Common myeloid progenitor, CD34-positive (primary cell): ENCODE measurements at regions not wholly inside any gene's neighbourhood (a gene's known extent, or its start where the extent isn't known, plus 50 kb on each side); places are given as distances from the start of the nearest gene placed in this dataset.

ENCODE experiments used
- CTCF ChIA-PET: fragments of 350-600 bp; sonication (Branson Sonifier 250); formaldehyde crosslinking; loops from one replicate; lab custom pipeline; 2021; ENCODE audit warnings: antibody characterized with exemption; lab: Charles Lee
- POLR2A ChIA-PET: fragments of 350-600 bp; sonication (Branson Sonifier 250); formaldehyde crosslinking; loops from one replicate; lab custom pipeline; 2021; ENCODE audit warnings: antibody characterized with exemption; lab: Charles Lee
- DNase-seq, 3 donors: peaks; one replicate each; pipeline versions ENCODE4 v3.0.0 to v3.0.0-alpha.2; 2013
- H3K27ac ChIP-seq, 2 experiments: 1 replicate in 1 of 2; 2 replicates in 1 of 2; pipeline ENCODE4 v1.7.0; 2013; ENCODE audit warnings: inconsistent platforms in 2 of 2, low read length in 2 of 2, mild to moderate bottlenecking in 2 of 2, low read depth in 1 of 2, moderate library complexity in 1 of 2; ENCODE audit not compliant: severe bottlenecking in 2 of 2, insufficient read depth in 1 of 2, poor library complexity in 1 of 2
- H3K27me3 ChIP-seq, 5 experiments: replicated peaks in 2 of 5; 1 replicate in 3 of 5; 2 replicates in 2 of 5; pipeline versions ENCODE4 v1.6.1 to v1.7.0; 2013; ENCODE audit warnings: low read length in 4 of 5, mild to moderate bottlenecking in 2 of 5, moderate library complexity in 2 of 5, inconsistent platforms in 1 of 5; ENCODE audit not compliant: insufficient read depth in 5 of 5, control insufficient read depth in 4 of 5
- H3K36me3 ChIP-seq, 4 experiments: 1 replicate in 2 of 4; 2 replicates in 2 of 4; pipeline versions ENCODE4 v1.6.1 to v1.7.0; 2013; ENCODE audit warnings: low read length in 3 of 4, control low read depth in 1 of 4, mild to moderate bottlenecking in 1 of 4; ENCODE audit not compliant: control insufficient read depth in 4 of 4, insufficient read depth in 4 of 4
- H3K4me1 ChIP-seq, 4 experiments: 1 replicate in 3 of 4; 2 replicates in 1 of 4; pipeline versions ENCODE4 v1.6.1 to v1.7.1; 2013; ENCODE audit warnings: low read length in 3 of 4, mild to moderate bottlenecking in 3 of 4, control low read depth in 1 of 4, inconsistent platforms in 1 of 4, moderate library complexity in 1 of 4; ENCODE audit not compliant: control insufficient read depth in 4 of 4, insufficient read depth in 4 of 4; ENCODE audit errors: control extremely low read depth in 1 of 4
- H3K4me3 ChIP-seq, 7 experiments: 1 replicate in 4 of 7; 2 replicates in 3 of 7; pipeline versions ENCODE4 v1.5.1 to v1.7.0; 2013; ENCODE audit warnings: mild to moderate bottlenecking in 7 of 7, low read length in 6 of 7, moderate library complexity in 6 of 7, inconsistent platforms in 2 of 7, low read depth in 2 of 7, control low read depth in 1 of 7; ENCODE audit not compliant: insufficient read depth in 4 of 7, control insufficient read depth in 1 of 7; ENCODE audit errors: extremely low read depth in 1 of 7
- H3K9me3 ChIP-seq, 5 experiments: 1 replicate in 4 of 5; 2 replicates in 1 of 5; pipeline versions ENCODE4 v1.6.1 to v1.7.1; 2013; ENCODE audit warnings: low read length in 4 of 5, mild to moderate bottlenecking in 2 of 5, inconsistent platforms in 1 of 5, low read depth in 1 of 5, moderate library complexity in 1 of 5; ENCODE audit not compliant: control insufficient read depth in 4 of 5, insufficient read depth in 2 of 5; ENCODE audit errors: control extremely low read depth in 1 of 5
- WGBS: methylation state at CpG from one replicate; pipeline ENCODE4 v1.1.5; 2013; ENCODE audit not compliant: insufficient coverage; 5-methylcytosine and 5-hydroxymethylcytosine counted together

DNA sequence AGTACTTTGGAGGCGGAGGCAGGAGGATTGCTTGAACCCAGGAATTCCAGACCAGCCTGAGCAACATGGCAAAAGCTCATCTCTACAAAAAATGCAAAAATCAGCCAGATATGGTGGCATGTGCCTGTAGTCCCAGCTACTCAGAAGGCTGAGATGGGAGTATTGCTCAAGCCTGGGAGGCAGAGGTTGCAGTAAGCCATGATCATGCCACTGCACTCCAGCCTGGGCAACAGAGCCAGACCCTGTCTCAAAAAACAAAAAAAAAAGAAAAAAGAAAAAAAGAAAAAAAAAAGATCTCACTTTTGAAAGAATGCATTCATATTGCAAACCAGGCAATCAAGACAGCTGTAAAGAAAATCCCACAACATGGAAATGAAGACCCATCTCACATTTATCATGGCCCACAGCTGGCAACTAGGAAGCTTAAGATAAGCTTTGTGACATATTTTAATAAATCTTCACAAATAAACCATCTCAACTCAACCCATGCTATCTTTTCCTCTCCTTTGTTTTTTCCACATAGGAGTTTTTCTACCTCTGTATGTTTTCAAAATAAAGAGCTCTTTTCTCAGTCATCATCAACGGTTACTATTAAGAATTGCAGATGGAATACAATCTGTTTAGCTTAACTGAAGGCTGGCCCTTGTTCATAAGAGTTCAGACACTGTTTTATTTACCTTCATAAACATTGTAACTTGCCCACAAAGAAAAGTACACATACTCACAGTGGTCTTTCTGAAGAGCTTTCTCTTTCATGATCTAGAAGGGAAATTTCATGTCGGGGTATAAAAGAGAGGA, 137.0 kb downstream of the MREG start:
- Histone ChIP-seq H3K4me3 (no peak overlapping the region), H3K27me3 (no peaks in the 10 kb centered on the region), H3K36me3 (no peaks in the 10 kb centered on the region), H3K9me3 (peaks cover 0 to 9% (median 2%) of the 10 kb centered on the region in 5 experiments), H3K27ac (no peak overlapping the region), H3K4me1 (peaks cover 0 to 7% (median 0%) of the 10 kb centered on the region in 4 experiments)
- ChIA-PET CTCF (interaction anchor here (1.3 kb wide), 1 partner anchor 15 kb away, joined by 4 read pairs; no protein-coding TSS in a partner anchor), POLR2A (no interaction called here)
- whole genome bisulfite sequencing, result 100% methylated on average over 2 of the region's 3 CpGs
- DNase-seq, result no peak

GRCh38 chr2:215874418-215874817, 138.9 kb downstream of the MREG start:
- no peaks in the 10 kb centered on the region for H3K4me1 ChIP-seq
- no peak overlapping the region for H3K4me3 ChIP-seq
- no peak for DNase-seq
- no peaks in the 10 kb centered on the region for H3K36me3 ChIP-seq
- no peak overlapping the region for H3K27ac ChIP-seq
- POLR2A ChIA-PET, result no interaction called here
- CTCF ChIA-PET, result interaction anchor here (0.6 kb wide), 1 partner anchor 1784 kb away, joined by 3 read pairs; no protein-coding TSS in a partner anchor
- H3K27me3 ChIP-seq, result no peaks in the 10 kb centered on the region
- H3K9me3 ChIP-seq, result peaks cover 0 to 9% (median 2%) of the 10 kb centered on the region in 5 experiments
- no CpG with 5 or more reads among the region's 2 CpGs for WGBS

DNA sequence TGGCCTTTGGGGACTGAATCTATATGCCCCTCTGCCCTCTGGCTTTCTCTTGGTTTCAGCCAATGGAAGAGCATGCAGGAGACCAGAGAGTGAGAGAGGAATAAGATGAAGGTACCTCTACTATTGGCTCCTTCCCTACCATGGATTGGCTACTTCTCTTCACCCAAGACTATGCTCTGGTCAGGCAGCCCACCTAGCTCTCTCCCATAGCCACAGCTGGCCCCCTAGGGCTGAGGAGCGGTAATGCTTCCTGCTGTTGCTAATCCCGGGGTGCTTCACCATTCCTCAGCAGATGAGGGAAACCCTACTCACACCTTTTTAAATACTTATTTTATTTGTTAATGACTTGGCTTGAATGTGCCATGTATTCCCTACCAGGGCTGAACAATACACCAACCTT, 142.4 kb downstream of the MREG start:
- ChIA-PET CTCF (interaction anchor here (1.7 kb wide), 1 partner anchor 9 kb away, joined by 5 read pairs; no protein-coding TSS in a partner anchor), POLR2A (no interaction called here)
- 100% methylated on average over 1 of the region's 2 CpGs for WGBS
- Histone ChIP-seq H3K27ac (no peak overlapping the region), H3K4me3 (no peak overlapping the region), H3K4me1 (no peaks in the 10 kb centered on the region), H3K36me3 (no peaks in the 10 kb centered on the region), H3K27me3 (no peaks in the 10 kb centered on the region), H3K9me3 (peaks cover 0 to 2% (median 0%) of the 10 kb centered on the region in 5 experiments)
- DNase-seq, result no peak

- POLR2A ChIA-PET, result no interaction called here
- DNase-seq, result no peak
- H3K4me1 ChIP-seq, result no peaks in the 10 kb centered on the region
- H3K27me3 ChIP-seq, result no peaks in the 10 kb centered on the region
- no peak overlapping the region for H3K27ac ChIP-seq
- H3K9me3 ChIP-seq, result peaks cover 0 to 2% (median 0%) of the 10 kb centered on the region in 5 experiments
- WGBS, result 100% methylated on average over 2 of the region's 3 CpGs
- CTCF ChIA-PET, result no interaction called here
- no peak overlapping the region for H3K4me3 ChIP-seq
- no peaks in the 10 kb centered on the region for H3K36me3 ChIP-seq
Observed at GRCh38 chr2:215870088-215870490, 143.3 kb downstream of the MREG start.

DNA sequence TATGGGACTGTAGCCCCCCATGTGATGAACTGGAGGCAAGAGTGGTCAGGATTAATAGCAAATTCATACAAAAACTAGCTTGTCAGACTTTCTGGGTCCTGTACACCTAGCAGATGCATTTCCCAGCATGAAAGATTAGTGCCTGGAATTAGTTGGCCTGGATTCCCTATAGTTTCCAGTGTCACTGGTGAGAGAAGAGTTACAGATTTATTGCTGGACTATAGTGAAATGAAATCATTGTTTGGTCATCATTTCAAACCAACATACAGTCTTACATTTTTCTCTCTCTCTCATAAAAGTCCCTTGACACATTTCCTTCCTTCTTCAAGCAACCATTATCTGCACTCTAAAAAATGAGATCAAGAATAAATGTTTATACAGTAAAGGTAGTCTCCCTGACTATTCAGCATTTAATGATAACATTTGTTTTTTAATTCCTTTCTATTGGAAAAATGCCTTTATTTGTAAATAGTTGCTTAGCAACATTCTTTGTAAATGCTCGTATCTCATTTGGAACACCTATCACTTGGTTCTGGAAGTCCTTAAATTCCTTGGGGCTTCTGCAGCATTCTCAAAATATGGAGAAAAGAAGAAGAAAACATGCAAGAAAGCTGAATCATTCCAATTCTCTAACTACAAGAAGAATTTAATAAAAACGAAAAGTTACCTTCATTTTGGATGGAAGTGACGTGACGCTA, 144.4 kb downstream of the MREG start:
- Histone ChIP-seq H3K27ac (no peak overlapping the region), H3K36me3 (no peaks in the 10 kb centered on the region), H3K4me3 (no peak overlapping the region), H3K9me3 (peaks cover 0 to 2% (median 0%) of the 10 kb centered on the region in 5 experiments), H3K4me1 (no peaks in the 10 kb centered on the region), H3K27me3 (no peaks in the 10 kb centered on the region)
- 92% methylated on average over 2 of the region's 4 CpGs for WGBS
- POLR2A ChIA-PET, result no interaction called here
- DNase-seq, result no peak
- CTCF ChIA-PET, result no interaction called here

GRCh38 chr2:215866606-215867005, 146.7 kb downstream of the MREG start:
- 85% methylated on average over 2 of the region's 2 CpGs for WGBS
- POLR2A ChIA-PET, result no interaction called here
- peaks cover 0 to 2% (median 0%) of the 10 kb centered on the region in 5 experiments for H3K9me3 ChIP-seq
- H3K4me3 ChIP-seq, result no peak overlapping the region
- CTCF ChIA-PET, result no interaction called here
- H3K27ac ChIP-seq, result no peak overlapping the region
- H3K4me1 ChIP-seq, result no peaks in the 10 kb centered on the region
- no peak for DNase-seq
- no peaks in the 10 kb centered on the region for H3K36me3 ChIP-seq
- H3K27me3 ChIP-seq, result no peaks in the 10 kb centered on the region

DNA sequence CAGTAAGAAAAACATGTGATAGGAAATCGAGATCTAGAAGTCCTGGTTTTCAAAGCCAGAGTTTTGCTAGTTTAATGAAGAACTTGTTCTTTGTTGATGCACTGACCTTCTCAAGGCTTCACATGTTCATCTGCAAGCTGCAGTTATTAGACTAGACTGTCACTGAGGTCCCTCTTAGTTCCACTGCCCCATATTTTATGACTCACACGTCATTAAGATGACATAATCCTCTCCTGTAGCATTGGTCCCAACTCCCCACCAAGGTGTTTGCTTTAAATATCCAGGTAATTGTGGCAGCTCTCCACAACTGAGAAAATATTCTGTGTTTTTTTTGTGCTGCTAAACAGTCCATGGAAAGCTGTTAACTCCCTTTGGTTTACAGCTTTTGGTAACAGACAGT, 149.7 kb downstream of the MREG start:
- no peak for DNase-seq
- ChIA-PET POLR2A (no interaction called here), CTCF (no interaction called here)
- no CpG with 5 or more reads among the region's 2 CpGs for WGBS
- H3K27ac ChIP-seq, result no peak overlapping the region
- no peaks in the 10 kb centered on the region for H3K4me1 ChIP-seq
- H3K4me3 ChIP-seq, result no peak overlapping the region
- no peaks in the 10 kb centered on the region for H3K36me3 ChIP-seq
- H3K9me3 ChIP-seq, result peaks cover 0 to 2% (median 0%) of the 10 kb centered on the region in 5 experiments
- H3K27me3 ChIP-seq, result no peaks in the 10 kb centered on the region
